ENCODE measurements at regions not wholly inside any gene's neighbourhood (a gene's known extent, or its start where the extent isn't known, plus 50 kb on each side); places are given as distances from the start of the nearest gene placed in this dataset.

DNA sequence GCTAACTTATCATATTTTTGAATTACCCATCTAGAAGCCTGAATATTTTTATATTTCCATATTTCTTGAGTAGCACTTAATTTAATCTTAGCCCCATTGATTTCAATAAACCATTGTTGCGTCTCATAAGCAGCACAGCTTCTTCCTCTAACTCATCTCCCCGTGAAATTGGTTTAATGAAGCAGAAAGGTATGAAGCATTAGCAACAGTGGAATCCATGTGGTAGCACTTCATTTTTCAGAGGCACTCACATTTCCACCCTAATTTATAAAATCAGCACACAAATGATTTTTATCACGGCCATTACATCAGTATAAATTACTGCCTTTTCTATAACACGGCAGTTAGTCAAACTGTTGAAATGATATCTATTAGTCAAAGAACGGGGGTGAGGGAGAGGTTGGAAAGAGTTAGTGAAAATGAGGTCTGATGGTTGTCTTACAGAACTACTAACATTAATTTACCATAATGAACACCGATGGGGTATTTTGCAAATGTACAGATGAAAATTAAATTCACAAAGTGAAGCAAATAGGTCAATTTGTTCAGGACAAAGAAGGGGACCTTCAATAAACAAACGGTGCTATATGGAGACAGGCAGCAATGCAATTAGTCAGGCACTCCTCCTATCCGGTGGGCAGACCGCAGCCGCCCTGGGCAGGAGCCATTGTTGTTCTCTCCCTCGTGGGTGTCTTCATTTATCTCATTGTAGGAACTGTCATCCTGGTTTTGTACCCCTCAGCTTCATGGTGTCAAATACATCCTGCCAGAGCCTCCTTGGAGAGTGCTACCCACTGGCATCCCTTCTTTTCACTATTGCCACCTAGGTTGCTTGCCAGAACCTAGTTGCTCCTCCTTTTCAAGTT is 205.7 kb downstream of the SOX3 start:
- Histone ChIP-seq H3K4me3 (no peak overlapping the region), H4K20me1 (ENCODE audit: insufficient read depth, poor library complexity, severe bottlenecking) (no peaks in the 10 kb centered on the region), H3K36me3 (replicated peaks; ENCODE audit: insufficient read depth, low read depth) (no peaks in the 10 kb centered on the region), H3K27me3 (no peaks in the 10 kb centered on the region), H3K4me1 (ENCODE audit: insufficient read depth) (no peaks in the 10 kb centered on the region), H3K9me2 (replicated peaks; ENCODE audit: insufficient read depth) (no peaks in the 10 kb centered on the region), H2AFZ (no peak overlapping the region), H3K4me2 (no peak overlapping the region), H3K27ac (no peak overlapping the region), H3K9me3 (ENCODE audit: low read depth) (no peaks in the 10 kb centered on the region), H3K79me2 (no peaks in the 10 kb centered on the region)
- 76% methylated on average over 11 of the region's 11 CpGs for WGBS (ENCODE audit: low lambda C conversion rate, missing lambda C conversion rate)
- TF ChIP-seq EZH2phosphoT487 (IDR thresholded peaks at IDR 0.05; ENCODE audit: low read depth, severe bottlenecking, unreplicated experiment), result no peak
- no peak for TF ChIP-seq EZH2 (IDR thresholded peaks at IDR 0.05; ENCODE audit: borderline replicate concordance)
- TF ChIP-seq, protein P1, sequence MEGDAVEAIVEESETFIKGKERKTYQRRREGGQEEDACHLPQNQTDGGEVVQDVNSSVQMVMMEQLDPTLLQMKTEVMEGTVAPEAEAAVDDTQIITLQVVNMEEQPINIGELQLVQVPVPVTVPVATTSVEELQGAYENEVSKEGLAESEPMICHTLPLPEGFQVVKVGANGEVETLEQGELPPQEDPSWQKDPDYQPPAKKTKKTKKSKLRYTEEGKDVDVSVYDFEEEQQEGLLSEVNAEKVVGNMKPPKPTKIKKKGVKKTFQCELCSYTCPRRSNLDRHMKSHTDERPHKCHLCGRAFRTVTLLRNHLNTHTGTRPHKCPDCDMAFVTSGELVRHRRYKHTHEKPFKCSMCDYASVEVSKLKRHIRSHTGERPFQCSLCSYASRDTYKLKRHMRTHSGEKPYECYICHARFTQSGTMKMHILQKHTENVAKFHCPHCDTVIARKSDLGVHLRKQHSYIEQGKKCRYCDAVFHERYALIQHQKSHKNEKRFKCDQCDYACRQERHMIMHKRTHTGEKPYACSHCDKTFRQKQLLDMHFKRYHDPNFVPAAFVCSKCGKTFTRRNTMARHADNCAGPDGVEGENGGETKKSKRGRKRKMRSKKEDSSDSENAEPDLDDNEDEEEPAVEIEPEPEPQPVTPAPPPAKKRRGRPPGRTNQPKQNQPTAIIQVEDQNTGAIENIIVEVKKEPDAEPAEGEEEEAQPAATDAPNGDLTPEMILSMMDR (IDR thresholded peaks at IDR 0.05; ENCODE audit: poor library complexity), result no peak
- no peak for DNase-seq (ENCODE audit: low spot score)

DNA sequence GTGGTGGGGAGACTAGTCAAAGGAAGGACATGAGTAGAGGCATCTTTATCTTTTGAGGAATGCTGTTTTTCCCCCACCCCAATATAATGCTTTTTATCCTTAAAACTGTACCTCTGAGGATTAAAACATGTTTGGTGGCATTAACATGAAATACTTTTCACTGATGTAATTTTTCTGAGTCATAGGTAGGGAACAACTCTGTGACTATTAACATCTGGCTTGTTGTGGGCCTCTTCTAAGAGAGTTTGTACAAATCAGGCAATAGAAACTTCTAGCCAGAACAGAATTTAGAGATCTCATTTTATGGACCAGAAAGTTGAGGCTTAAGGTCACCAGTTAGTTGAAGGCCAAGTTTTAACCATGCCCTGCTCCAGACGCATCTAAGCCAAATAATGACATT is 207.6 kb downstream of the SOX3 start:
- H3K9me2 ChIP-seq (replicated peaks; ENCODE audit: insufficient read depth), result no peaks in the 10 kb centered on the region
- DNase-seq (ENCODE audit: low spot score), result no peak
- no peaks in the 10 kb centered on the region for H3K36me3 ChIP-seq (replicated peaks; ENCODE audit: insufficient read depth, low read depth)
- H3K27ac ChIP-seq, result no peak overlapping the region
- no peaks in the 10 kb centered on the region for H3K4me1 ChIP-seq (ENCODE audit: insufficient read depth)
- no peaks in the 10 kb centered on the region for H4K20me1 ChIP-seq (ENCODE audit: insufficient read depth, poor library complexity, severe bottlenecking)
- no peak overlapping the region for H3K4me3 ChIP-seq
- no peak overlapping the region for H2AFZ ChIP-seq
- H3K9me3 ChIP-seq (ENCODE audit: low read depth), result no peaks in the 10 kb centered on the region
- 79% methylated on average over 1 of the region's 1 CpG for WGBS (ENCODE audit: low lambda C conversion rate, missing lambda C conversion rate)
- H3K79me2 ChIP-seq, result no peaks in the 10 kb centered on the region
- H3K27me3 ChIP-seq, result no peaks in the 10 kb centered on the region
- TF ChIP-seq, protein P1 (IDR thresholded peaks at IDR 0.05; ENCODE audit: poor library complexity), result no peak
- TF ChIP-seq EZH2 (IDR thresholded peaks at IDR 0.05; ENCODE audit: borderline replicate concordance) (no peak), EZH2phosphoT487 (IDR thresholded peaks at IDR 0.05; ENCODE audit: low read depth, severe bottlenecking, unreplicated experiment) (no peak)
- H3K4me2 ChIP-seq, result no peak overlapping the region

DNA sequence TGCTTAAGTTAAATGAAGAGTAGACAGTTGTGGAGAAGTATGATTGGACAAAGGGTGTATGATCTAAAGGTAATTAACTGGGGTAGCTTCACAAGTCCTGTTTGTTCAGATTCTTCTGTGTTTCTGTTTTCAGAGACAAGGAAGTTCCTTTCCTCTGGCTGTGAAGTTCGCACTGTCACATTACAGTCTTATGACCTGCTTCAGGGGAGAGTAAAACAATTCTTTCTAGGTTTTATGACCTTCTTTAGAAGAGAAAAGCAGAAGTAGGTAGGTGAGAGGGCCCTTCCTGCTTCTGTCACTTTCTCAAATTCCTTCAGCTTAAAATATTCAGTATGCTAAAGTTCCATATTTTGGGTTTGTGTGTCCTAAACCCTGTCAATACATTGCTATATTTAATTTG is 211.9 kb downstream of the SOX3 start:
- no peak for DNase-seq (ENCODE audit: low spot score)
- Histone ChIP-seq H3K4me1 (ENCODE audit: insufficient read depth) (no peaks in the 10 kb centered on the region), H4K20me1 (ENCODE audit: insufficient read depth, poor library complexity, severe bottlenecking) (no peaks in the 10 kb centered on the region), H3K27me3 (no peaks in the 10 kb centered on the region), H3K79me2 (no peaks in the 10 kb centered on the region), H3K27ac (no peak overlapping the region), H3K4me3 (no peak overlapping the region), H3K36me3 (replicated peaks; ENCODE audit: insufficient read depth, low read depth) (no peaks in the 10 kb centered on the region), H3K9me3 (ENCODE audit: low read depth) (no peaks in the 10 kb centered on the region), H2AFZ (no peak overlapping the region), H3K9me2 (replicated peaks; ENCODE audit: insufficient read depth) (no peaks in the 10 kb centered on the region), H3K4me2 (no peak overlapping the region)
- WGBS (ENCODE audit: low lambda C conversion rate, missing lambda C conversion rate), result 32% methylated on average over 1 of the region's 1 CpG
- TF ChIP-seq EZH2 (IDR thresholded peaks at IDR 0.05; ENCODE audit: borderline replicate concordance), result no peak

- no peak for TF ChIP-seq EZH2phosphoT487 (IDR thresholded peaks at IDR 0.05; ENCODE audit: low read depth, severe bottlenecking, unreplicated experiment)
- TF ChIP-seq, protein P1 (IDR thresholded peaks at IDR 0.05; ENCODE audit: poor library complexity), result no peak
- TF ChIP-seq EZH2 (IDR thresholded peaks at IDR 0.05; ENCODE audit: borderline replicate concordance), result no peak
- Histone ChIP-seq H3K27me3 (no peaks in the 10 kb centered on the region), H2AFZ (no peak overlapping the region), H3K4me2 (no peak overlapping the region), H3K27ac (no peak overlapping the region), H3K4me3 (no peak overlapping the region), H3K79me2 (no peaks in the 10 kb centered on the region), H4K20me1 (ENCODE audit: insufficient read depth, poor library complexity, severe bottlenecking) (no peaks in the 10 kb centered on the region), H3K9me3 (ENCODE audit: low read depth) (no peaks in the 10 kb centered on the region), H3K4me1 (ENCODE audit: insufficient read depth) (no peaks in the 10 kb centered on the region), H3K9me2 (replicated peaks; ENCODE audit: insufficient read depth) (no peaks in the 10 kb centered on the region), H3K36me3 (replicated peaks; ENCODE audit: insufficient read depth, low read depth) (no peaks in the 10 kb centered on the region)
- DNase-seq (ENCODE audit: low spot score), result no peak
- 71% methylated on average over 2 of the region's 2 CpGs for WGBS (ENCODE audit: low lambda C conversion rate, missing lambda C conversion rate)
Measured at GRCh38 chrX:140292188-140292587, 212.7 kb downstream of the SOX3 start.
